IMR-90 (cell line): ENCODE measurements at regions not wholly inside any gene's neighbourhood (a gene's known extent, or its start where the extent isn't known, plus 50 kb on each side); places are given as distances from the start of the nearest gene placed in this dataset.

Experiments used
- ATAC-seq: fragments of 200-7000 bp; cut with Tn5 transposase; 2 replicates; pipeline ENCODE4 v1.9.1; 2020; ENCODE audit warnings: low read depth, mild to moderate bottlenecking, moderate library complexity
- BruUV-seq: library from RNA; stranded (reverse); fragments of 400-500 nt; replicated peaks from 2 replicates; lab custom pipeline; 2021; lab: Mats Ljungman, UMichigan
- CTCF ChIA-PET: fragments of 300-600 bp; formaldehyde crosslinking; extraction: SDS; loops from one replicate; lab custom pipeline; 2021; ENCODE audit warnings: antibody characterized with exemption; lab: Yijun Ruan, JAX
- POLR2A ChIA-PET: fragments of 300-600 bp; sonication (Branson Sonifier 250); formaldehyde crosslinking; loops from one replicate; lab custom pipeline; 2022; ENCODE audit warnings: antibody characterized with exemption; ENCODE audit not compliant: unreplicated experiment; lab: Charles Lee
- DNase-seq: peaks from one replicate; pipeline ENCODE4 v3.0.0; 2013
- H2AFZ ChIP-seq: replicated peaks from 2 replicates; pipeline ENCODE3; 2013; ENCODE audit warnings: low read length, mild to moderate bottlenecking; ENCODE audit not compliant: poor library complexity
- H2AK5ac ChIP-seq: 2 replicates; pipeline ENCODE4 v1.6.1; 2013; ENCODE audit warnings: low read depth, low read length, inconsistent platforms
- H2AK9ac ChIP-seq: replicated peaks from 2 replicates; pipeline ENCODE3; 2013; ENCODE audit warnings: mild to moderate bottlenecking, low read depth, low read length, moderate library complexity; ENCODE audit not compliant: poor library complexity
- H2BK120ac ChIP-seq: 2 replicates; pipeline ENCODE4 v1.6.1; 2013; ENCODE audit warnings: low read depth, low read length, inconsistent platforms
- H2BK15ac ChIP-seq: 3 replicates; pipeline ENCODE4 v1.6.1; 2013; ENCODE audit warnings: low read depth, low read length, inconsistent platforms
- H2BK20ac ChIP-seq: 2 replicates; pipeline ENCODE4 v1.6.1; 2013; ENCODE audit warnings: low read depth, mild to moderate bottlenecking, inconsistent platforms, low read length, moderate library complexity
- H2BK5ac ChIP-seq: 2 replicates; pipeline ENCODE4 v1.6.1; 2013; ENCODE audit warnings: mild to moderate bottlenecking, low read depth, low read length, inconsistent platforms; ENCODE audit not compliant: poor library complexity, severe bottlenecking
- H3K14ac ChIP-seq: replicated peaks from 2 replicates; pipeline ENCODE4 v1.6.1; 2013; ENCODE audit warnings: low read depth, low read length, inconsistent platforms
- H3K18ac ChIP-seq: 2 replicates; pipeline ENCODE4 v1.6.1; 2013; ENCODE audit warnings: low read depth, low read length, control low read depth
- H3K23ac ChIP-seq: 2 replicates; pipeline ENCODE4 v1.6.1; 2013; ENCODE audit warnings: low read depth, low read length, inconsistent platforms
- H3K27ac ChIP-seq: 2 replicates; pipeline ENCODE4 v1.5.1; 2013; ENCODE audit warnings: mild to moderate bottlenecking, control low read depth, low read length; ENCODE audit not compliant: insufficient read depth
- H3K27me3 ChIP-seq: 2 replicates; pipeline ENCODE4 v1.6.1; 2013; ENCODE audit warnings: low read length; ENCODE audit not compliant: control insufficient read depth, insufficient read depth
- H3K36me3 ChIP-seq: 2 replicates; pipeline ENCODE4 v1.6.1; 2013; ENCODE audit warnings: low read length, mixed read lengths; ENCODE audit not compliant: control insufficient read depth, insufficient read depth
- H3K4ac ChIP-seq: 2 replicates; pipeline ENCODE4 v1.6.1; 2013; ENCODE audit warnings: low read depth, low read length, inconsistent platforms
- H3K4me1 ChIP-seq: 2 replicates; pipeline ENCODE4 v1.6.1; 2013; ENCODE audit warnings: low read length, mixed read lengths; ENCODE audit not compliant: control insufficient read depth, insufficient read depth
- H3K4me2 ChIP-seq: 2 replicates; pipeline ENCODE4 v1.6.1; 2013; ENCODE audit warnings: low read depth, mild to moderate bottlenecking, control low read depth, low read length, moderate library complexity
- H3K4me3 ChIP-seq: 2 replicates; pipeline ENCODE4 v1.5.1; 2013; ENCODE audit warnings: low read depth, mild to moderate bottlenecking, control low read depth, low read length, moderate library complexity; ENCODE audit not compliant: insufficient read depth
- H3K56ac ChIP-seq: 2 replicates; pipeline ENCODE4 v1.6.1; 2013; ENCODE audit warnings: low read length, inconsistent platforms; ENCODE audit not compliant: insufficient read depth; ENCODE audit errors: extremely low read depth
- H3K79me1 ChIP-seq, 2 experiments: 2 replicates each; pipeline ENCODE4 v1.6.1; 2013; ENCODE audit warnings: low read length in 2 of 2, inconsistent platforms in 1 of 2, low read depth in 1 of 2
- H3K9ac ChIP-seq: 2 replicates; pipeline ENCODE4 v1.6.1; 2013; ENCODE audit warnings: low read depth, low read length, control low read depth
- H3K9me1 ChIP-seq: 2 replicates; pipeline ENCODE4 v1.6.1; 2013; ENCODE audit warnings: low read length, inconsistent platforms; ENCODE audit not compliant: insufficient read depth
- H3K9me3 ChIP-seq: 2 replicates; pipeline ENCODE4 v1.6.1; 2013; ENCODE audit warnings: low read length; ENCODE audit not compliant: control insufficient read depth, insufficient read depth
- H4K20me1 ChIP-seq: 2 replicates; pipeline ENCODE4 v1.6.1; 2013; ENCODE audit warnings: low read length, inconsistent platforms; ENCODE audit not compliant: insufficient read depth
- H4K5ac ChIP-seq: 2 replicates; pipeline ENCODE4 v1.6.1; 2013; ENCODE audit warnings: mild to moderate bottlenecking, low read depth, low read length, control low read depth
- H4K8ac ChIP-seq, 2 experiments: 2 replicates each; pipeline ENCODE4 v1.6.1; 2013; ENCODE audit warnings: low read depth in 2 of 2, low read length in 2 of 2, control low read depth in 1 of 2, inconsistent platforms in 1 of 2
- H4K91ac ChIP-seq: 2 replicates; pipeline ENCODE4 v1.6.1; 2013; ENCODE audit warnings: low read depth, low read length, inconsistent platforms; ENCODE audit not compliant: insufficient read depth
- BHLHE40 ChIP-seq: fragments of 150-350 bp; IDR thresholded peaks from 2 replicates; pipeline ENCODE4 v1.6.1; 2016; ENCODE audit warnings: mild to moderate bottlenecking, low read depth, low read length
- CEBPB ChIP-seq: IDR thresholded peaks from 2 replicates; pipeline ENCODE4 v1.6.1; 2012; ENCODE audit warnings: low read depth, low read length, improper control_type of control experiment
- CHD1 ChIP-seq: IDR thresholded peaks from 2 replicates; pipeline ENCODE4 v1.6.1; 2012; ENCODE audit warnings: low read depth, low read length, improper control_type of control experiment
- CTCF ChIP-seq: conservative IDR thresholded peaks from 2 replicates; pipeline ENCODE4 v1.5.1; 2012; ENCODE audit warnings: mild to moderate bottlenecking, low read depth, low read length, improper control_type of control experiment
- ELK1 ChIP-seq: fragments of 150-350 bp; IDR thresholded peaks from 2 replicates; pipeline ENCODE4 v1.6.1; 2016; ENCODE audit warnings: low read depth, mild to moderate bottlenecking, low read length, moderate library complexity, borderline replicate concordance
- FOS ChIP-seq: fragments of 150-350 bp; IDR thresholded peaks from 2 replicates; pipeline ENCODE4 v1.6.1; 2016; ENCODE audit warnings: low read depth, low read length
- MAFK ChIP-seq: IDR thresholded peaks from 2 replicates; pipeline ENCODE4 v1.6.1; 2012; ENCODE audit warnings: low read depth, low read length, improper control_type of control experiment
- MAZ ChIP-seq: IDR thresholded peaks from 2 replicates; pipeline ENCODE4 v1.6.1; 2012; ENCODE audit warnings: low read depth, mild to moderate bottlenecking, low read length, improper control_type of control experiment, moderate library complexity, borderline replicate concordance
- MXI1 ChIP-seq: IDR thresholded peaks from 2 replicates; pipeline ENCODE4 v1.6.1; 2012; ENCODE audit warnings: low read depth, mild to moderate bottlenecking, low read length, moderate library complexity, borderline replicate concordance
- NFE2L2 ChIP-seq: fragments of 150-350 bp; IDR thresholded peaks from 2 replicates; pipeline ENCODE4 v1.6.1; 2016; ENCODE audit warnings: low read depth, mild to moderate bottlenecking, low read length
- POLR2A ChIP-seq: IDR thresholded peaks from 2 replicates; pipeline ENCODE4 v1.6.1; 2012; ENCODE audit warnings: mild to moderate bottlenecking, low read depth, low read length
- RAD21 ChIP-seq: IDR thresholded peaks from 2 replicates; pipeline ENCODE4 v1.6.1; 2012; ENCODE audit warnings: low read length, improper control_type of control experiment
- RCOR1 ChIP-seq: IDR thresholded peaks from 2 replicates; pipeline ENCODE4 v1.6.1; 2012; ENCODE audit warnings: mild to moderate bottlenecking, low read length, improper control_type of control experiment; ENCODE audit not compliant: insufficient replicate concordance
- RFX5 ChIP-seq: IDR thresholded peaks from 2 replicates; pipeline ENCODE4 v1.8.0; 2012; ENCODE audit warnings: low read depth, mild to moderate bottlenecking, low read length, moderate library complexity
- SMC3 ChIP-seq: fragments of 150-350 bp; IDR thresholded peaks from 2 replicates; pipeline ENCODE4 v1.6.1; 2016; ENCODE audit warnings: low read depth, mild to moderate bottlenecking, antibody characterized with exemption, low read length, moderate library complexity
- WGBS, 2 experiments: methylation state at CpG; one replicate each; pipeline versions ENCODE4 v1.1.5 to v1.1.7; 2013; ENCODE audit warnings: missing lambda C conversion rate in 2 of 2; ENCODE audit not compliant: insufficient read length in 1 of 2; ENCODE audit errors: extremely low coverage in 2 of 2; 5-methylcytosine and 5-hydroxymethylcytosine counted together
- dilution Hi-C: fragments of 300-500 bp; cut with HindIII; formaldehyde crosslinking; loops from one replicate; pipeline ENCODE4 v1.14.3; 2018; ENCODE audit warnings: low sequenced_read_pairs; ENCODE audit not compliant: unreplicated experiment
- in situ Hi-C: fragments of 300-500 bp; cut with MboI; formaldehyde crosslinking; loops from 3 replicates; pipeline ENCODE4 v1.14.3; 2019; ENCODE audit warnings: low sequenced_read_pairs, inconsistent platforms, mixed read lengths
- intact Hi-C: fragments of 100-400 bp; cut with micrococcal nuclease; formaldehyde crosslinking; loops from 2 replicates; pipeline ENCODE4 v1.10.0; 2022
- TF ChIP-seq, protein P1 (sequence below): fragments of 150-350 bp; IDR thresholded peaks from 2 replicates; pipeline ENCODE4 v1.6.1; 2017; ENCODE audit warnings: mild to moderate bottlenecking, antibody characterized with exemption, low read length, low read depth

GRCh38 chr3:18079062-18079461 is 336.6 kb upstream of the TBC1D5 start:
- Histone ChIP-seq H3K9me1 (no peaks in the 10 kb centered on the region), H4K5ac (no peak overlapping the region), H2AFZ (no peak overlapping the region), H2BK120ac (no peak overlapping the region), H3K4me2 (no peak overlapping the region), H3K27ac (no peak overlapping the region), H2AK5ac (no peak overlapping the region), H3K27me3 (no peaks in the 10 kb centered on the region), H4K8ac (no peak overlapping the region), H3K4me1 (no peaks in the 10 kb centered on the region; the same call in 1 of the 2 replicates), H2BK5ac (no peak overlapping the region), H3K9ac (no peak overlapping the region), H3K79me1 (no peaks in the 10 kb centered on the region), H2AK9ac (no peak overlapping the region), H3K4me3 (no peak overlapping the region), H3K9me3 (no peaks in the 10 kb centered on the region), H3K56ac (no peak overlapping the region), H3K18ac (no peak overlapping the region), H3K4ac (no peak overlapping the region), H4K91ac (no peak overlapping the region), H2BK20ac (no peak overlapping the region), H2BK15ac (no peak overlapping the region), H3K23ac (no peak overlapping the region), H4K20me1 (no peaks in the 10 kb centered on the region), H3K14ac (no peak overlapping the region), H3K36me3 (no peaks in the 10 kb centered on the region)
- ChIA-PET CTCF (no interaction called here), POLR2A (no interaction called here)
- intact Hi-C loops = no loop called here
- in situ Hi-C loops = no loop called here
- DNase-seq (no peak), ATAC-seq (no peak)
- dilution Hi-C loops = no loop called here
- WGBS, 2 experiments = no CpG with 5 or more reads among the region's 3 CpGs
- TF ChIP-seq CEBPB = no peak
- no peak for TF ChIP-seq ELK1
- TF ChIP-seq RFX5 = no peak
- no peak for TF ChIP-seq CHD1
- TF ChIP-seq BHLHE40 = no peak
- no peak for TF ChIP-seq RAD21
- TF ChIP-seq RCOR1 = no peak
- no peak for TF ChIP-seq NFE2L2
- TF ChIP-seq POLR2A = no peak
- TF ChIP-seq FOS = no peak
- no peak for TF ChIP-seq MAZ
- TF ChIP-seq, protein P1, sequence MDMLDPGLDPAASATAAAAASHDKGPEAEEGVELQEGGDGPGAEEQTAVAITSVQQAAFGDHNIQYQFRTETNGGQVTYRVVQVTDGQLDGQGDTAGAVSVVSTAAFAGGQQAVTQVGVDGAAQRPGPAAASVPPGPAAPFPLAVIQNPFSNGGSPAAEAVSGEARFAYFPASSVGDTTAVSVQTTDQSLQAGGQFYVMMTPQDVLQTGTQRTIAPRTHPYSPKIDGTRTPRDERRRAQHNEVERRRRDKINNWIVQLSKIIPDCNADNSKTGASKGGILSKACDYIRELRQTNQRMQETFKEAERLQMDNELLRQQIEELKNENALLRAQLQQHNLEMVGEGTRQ = no peak
- no peak for TF ChIP-seq MXI1
- TF ChIP-seq SMC3 = no peak
- no peak for TF ChIP-seq CTCF
- no peak for TF ChIP-seq MAFK
- no TSS peak for BruUV-seq
